IMR-90 (cell line): ENCODE measurements at regions not wholly inside any gene's neighbourhood (a gene's known extent, or its start where the extent isn't known, plus 50 kb on each side); places are given as distances from the start of the nearest gene placed in this dataset.

Experiments
- BHLHE40 ChIP-seq: fragments of 150-350 bp; IDR thresholded peaks from 2 replicates; pipeline ENCODE4 v1.6.1; 2016; ENCODE audit warnings: mild to moderate bottlenecking, low read depth, low read length
- CEBPB ChIP-seq: IDR thresholded peaks from 2 replicates; pipeline ENCODE4 v1.6.1; 2012; ENCODE audit warnings: low read depth, low read length, improper control_type of control experiment
- CTCF ChIP-seq: conservative IDR thresholded peaks from 2 replicates; pipeline ENCODE4 v1.5.1; 2012; ENCODE audit warnings: mild to moderate bottlenecking, low read depth, low read length, improper control_type of control experiment
- ELK1 ChIP-seq: fragments of 150-350 bp; IDR thresholded peaks from 2 replicates; pipeline ENCODE4 v1.6.1; 2016; ENCODE audit warnings: low read depth, mild to moderate bottlenecking, low read length, moderate library complexity, borderline replicate concordance
- MAZ ChIP-seq: IDR thresholded peaks from 2 replicates; pipeline ENCODE4 v1.6.1; 2012; ENCODE audit warnings: low read depth, mild to moderate bottlenecking, low read length, improper control_type of control experiment, moderate library complexity, borderline replicate concordance
- MXI1 ChIP-seq: IDR thresholded peaks from 2 replicates; pipeline ENCODE4 v1.6.1; 2012; ENCODE audit warnings: low read depth, mild to moderate bottlenecking, low read length, moderate library complexity, borderline replicate concordance
- NFE2L2 ChIP-seq: fragments of 150-350 bp; IDR thresholded peaks from 2 replicates; pipeline ENCODE4 v1.6.1; 2016; ENCODE audit warnings: low read depth, mild to moderate bottlenecking, low read length
- POLR2A ChIP-seq: IDR thresholded peaks from 2 replicates; pipeline ENCODE4 v1.6.1; 2012; ENCODE audit warnings: mild to moderate bottlenecking, low read depth, low read length
- RAD21 ChIP-seq: IDR thresholded peaks from 2 replicates; pipeline ENCODE4 v1.6.1; 2012; ENCODE audit warnings: low read length, improper control_type of control experiment
- RCOR1 ChIP-seq: IDR thresholded peaks from 2 replicates; pipeline ENCODE4 v1.6.1; 2012; ENCODE audit warnings: mild to moderate bottlenecking, low read length, improper control_type of control experiment; ENCODE audit not compliant: insufficient replicate concordance
- RFX5 ChIP-seq: IDR thresholded peaks from 2 replicates; pipeline ENCODE4 v1.8.0; 2012; ENCODE audit warnings: low read depth, mild to moderate bottlenecking, low read length, moderate library complexity
- SMC3 ChIP-seq: fragments of 150-350 bp; IDR thresholded peaks from 2 replicates; pipeline ENCODE4 v1.6.1; 2016; ENCODE audit warnings: low read depth, mild to moderate bottlenecking, antibody characterized with exemption, low read length, moderate library complexity
- USF2 ChIP-seq: fragments of 150-350 bp; IDR thresholded peaks from 2 replicates; pipeline ENCODE4 v1.6.1; 2017; ENCODE audit warnings: mild to moderate bottlenecking, antibody characterized with exemption, low read length, low read depth

- TF ChIP-seq RCOR1 (no peak), CTCF (no peak), POLR2A (no peak), USF2 (no peak), RFX5 (no peak), CEBPB (no peak), BHLHE40 (no peak), MXI1 (no peak), SMC3 (no peak), ELK1 (no peak), RAD21 (no peak), NFE2L2 (no peak), MAZ (no peak)
These were observed 183.4 kb upstream of the NRXN3 start for GRCh38 chr14:77986773-77987172.
